Liver (tissue), 3 donors: ENCODE measurements at regions not wholly inside any gene's neighbourhood (a gene's known extent, or its start where the extent isn't known, plus 50 kb on each side); places are given as distances from the start of the nearest gene placed in this dataset.

Experiments
- ATF3 ChIP-seq: IDR thresholded peaks from 2 replicates; pipeline ENCODE4 v1.6.1; 2016; ENCODE audit warnings: antibody characterized with exemption
- CTCF ChIP-seq: fragments of 150-350 bp; IDR thresholded peaks from 2 replicates; pipeline ENCODE4 v1.5.1; 2017; ENCODE audit warnings: improper control_type of control experiment, low read depth, low read length; ENCODE audit not compliant: missing input control
- FOXA1 ChIP-seq: IDR thresholded peaks from 2 replicates; pipeline ENCODE4 v1.6.1; 2016; ENCODE audit warnings: antibody characterized with exemption
- GABPA ChIP-seq, 2 donors: IDR thresholded peaks in 1 of 2; conservative IDR thresholded peaks in 1 of 2; 2 replicates each; pipeline ENCODE4 v1.6.1; 2016; ENCODE audit warnings: antibody characterized with exemption in 2 of 2, mild to moderate bottlenecking in 1 of 2, moderate library complexity in 1 of 2
- HNF4G ChIP-seq: IDR thresholded peaks from 2 replicates; pipeline ENCODE4 v1.6.1; 2016; ENCODE audit warnings: antibody characterized with exemption
- MAX ChIP-seq: IDR thresholded peaks from 2 replicates; pipeline ENCODE4 v1.6.1; 2016; ENCODE audit warnings: antibody characterized with exemption
- RAD21 ChIP-seq, 2 donors: IDR thresholded peaks; 2 replicates each; pipeline ENCODE4 v1.6.1; 2016; ENCODE audit warnings: antibody characterized with exemption in 2 of 2, mild to moderate bottlenecking in 2 of 2
- RXRA ChIP-seq, 2 donors: IDR thresholded peaks; 2 replicates each; pipeline ENCODE4 v1.6.1; 2017 to 2018; ENCODE audit warnings: antibody characterized with exemption in 2 of 2, mild to moderate bottlenecking in 1 of 2
- TAF1 ChIP-seq: conservative IDR thresholded peaks from 2 replicates; pipeline ENCODE4 v1.6.1; 2016; ENCODE audit warnings: antibody characterized with exemption, mild to moderate bottlenecking
- YY1 ChIP-seq: IDR thresholded peaks from 2 replicates; pipeline ENCODE4 v1.6.1; 2016; ENCODE audit warnings: antibody characterized with exemption, mild to moderate bottlenecking
- ZBTB33 ChIP-seq: IDR thresholded peaks from 2 replicates; pipeline ENCODE4 v1.6.1; 2016; ENCODE audit warnings: antibody characterized with exemption
- donor health status: healthy.
- donor health status: healthy.

- TF ChIP-seq ZBTB33 (no peak), MAX (no peak), CTCF (no peak), YY1 (no peak), GABPA (IDR thresholded peaks at IDR 0.05 in 1 of 2, conservative IDR thresholded peaks at IDR 0.05 in 1 of 2) (no peak), RAD21 (IDR thresholded peaks at IDR 0.05) (no peak), FOXA1 (no peak), TAF1 (no peak), ATF3 (no peak), HNF4G (no peak), RXRA (IDR thresholded peaks at IDR 0.05) (no peak)
Measured at GRCh38 chr10:77710081-77710551, 72.5 kb upstream of the KCNMA1 start.
